GM18511 (cell line): ENCODE measurements at regions not wholly inside any gene's neighbourhood (a gene's known extent, or its start where the extent isn't known, plus 50 kb on each side); places are given as distances from the start of the nearest gene placed in this dataset.

ENCODE experiments used
- ATAC-seq: cut with Tn5 transposase; IDR thresholded peaks from one replicate; pipeline ENCODE4 v1.9.1; 2021; ENCODE audit warnings: mild to moderate bottlenecking, moderate library complexity; ENCODE audit not compliant: unreplicated experiment

- ATAC-seq = peak; percentile 49
Observed at GRCh38 chr2:58871469-58872142, 630.5 kb upstream of the FANCL start.

GRCh38 chr2:58870704-58871103, 629.6 kb upstream of the FANCL start:
- peak; percentile 47 for ATAC-seq

DNA sequence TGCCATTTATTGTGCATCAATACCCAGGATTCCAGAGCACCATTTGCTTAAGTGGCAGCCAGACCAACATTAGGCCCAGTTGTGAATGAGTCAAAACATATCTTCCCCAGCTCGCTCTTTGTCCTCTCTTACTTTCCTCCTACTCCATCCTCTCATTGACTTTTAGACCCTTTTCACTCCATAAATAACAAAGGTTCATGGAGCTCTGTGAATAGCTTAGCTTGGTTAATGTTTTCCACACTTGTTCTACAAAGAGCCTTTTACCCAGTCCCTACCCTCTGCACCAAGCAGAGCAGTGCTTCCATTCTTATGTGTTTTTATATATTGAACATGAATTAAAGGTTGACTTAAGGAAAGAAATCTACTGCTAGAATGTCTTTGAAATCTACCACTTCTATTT, 625.8 kb upstream of the FANCL start:
- ATAC-seq = no peak

- ATAC-seq = no peak
Observed at GRCh38 chr2:58866527-58866926, 625.4 kb upstream of the FANCL start.

DNA sequence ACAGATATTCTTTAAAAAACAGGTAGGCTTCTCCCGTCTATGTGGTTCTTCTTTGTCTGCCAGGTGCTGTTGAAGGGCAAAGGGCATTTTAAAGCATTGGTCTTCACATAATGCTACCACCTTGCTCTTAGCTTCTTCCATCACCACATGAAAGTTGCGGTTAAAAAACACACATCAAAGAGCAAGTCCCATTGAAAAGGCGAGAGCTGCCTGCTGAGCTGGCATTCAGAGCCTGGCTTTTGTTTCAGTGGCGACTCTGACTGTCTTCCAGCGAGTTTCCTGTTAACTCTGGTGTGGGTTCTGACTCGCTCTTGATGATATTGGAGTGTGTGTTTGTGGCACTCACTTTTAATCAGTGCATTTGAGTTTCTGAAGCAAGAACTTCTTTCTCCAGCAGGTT, 624.9 kb upstream of the FANCL start:
- ATAC-seq = peak; percentile 32

DNA sequence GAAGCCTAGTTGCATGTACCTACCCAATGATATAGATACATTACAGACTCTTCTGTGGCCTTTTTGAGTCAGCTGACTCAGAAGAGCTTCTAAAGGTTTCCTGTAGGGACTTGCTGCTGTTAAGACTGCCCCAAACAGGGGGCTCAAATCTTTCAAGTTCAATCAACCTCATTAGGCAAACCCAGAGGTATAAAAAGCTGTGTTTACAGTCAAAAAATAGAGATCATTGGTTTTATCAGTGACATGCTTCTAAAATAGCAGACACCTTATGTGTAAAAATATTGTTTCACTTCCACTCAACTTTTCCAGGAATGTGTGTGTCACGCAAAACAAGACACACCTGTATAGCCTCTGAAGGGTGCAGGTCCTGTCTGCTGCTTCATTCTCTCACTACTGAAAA, 624.3 kb upstream of the FANCL start:
- ATAC-seq = peak; percentile 62

DNA sequence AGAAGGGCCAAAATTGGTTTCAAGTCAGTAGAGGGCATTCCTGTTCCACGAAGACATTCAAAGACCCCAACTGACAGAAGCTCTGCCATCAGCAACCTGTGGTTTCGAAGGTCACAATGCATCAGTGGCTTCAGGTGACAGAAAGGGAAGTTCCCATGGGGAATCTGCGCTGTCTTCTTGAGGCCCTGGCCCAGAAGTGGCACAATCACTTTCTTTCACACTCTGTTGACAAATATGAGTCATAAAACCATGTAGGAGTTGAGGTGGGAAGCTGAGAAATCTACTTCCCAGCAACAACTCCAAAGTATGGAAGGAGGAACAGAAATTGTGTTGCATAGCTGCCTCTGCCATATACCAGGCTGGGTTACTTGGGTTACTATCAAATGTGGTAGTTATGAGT, 621.1 kb upstream of the FANCL start:
- peak; percentile 66 for ATAC-seq

DNA sequence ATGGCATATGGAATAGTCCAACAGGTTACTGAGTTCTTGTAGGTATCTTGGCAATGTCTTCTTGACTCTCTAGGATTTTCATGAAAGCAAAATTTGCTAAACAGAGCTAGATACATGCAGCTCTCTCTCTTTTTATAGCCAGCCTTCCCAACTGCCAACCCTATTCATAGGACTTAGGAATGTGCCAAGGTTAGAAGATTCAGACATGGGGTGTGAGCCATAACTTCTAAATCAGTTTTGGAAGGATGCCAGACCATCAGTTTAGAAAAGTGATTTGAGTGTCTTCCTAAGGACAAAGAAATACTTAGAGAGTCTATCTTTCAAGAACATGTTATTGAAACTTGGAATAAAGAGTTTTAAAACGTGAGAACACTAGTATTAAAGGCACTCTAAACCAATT, 619.5 kb upstream of the FANCL start:
- ATAC-seq = no peak

GRCh38 chr2:58856100-58856499, 615.0 kb upstream of the FANCL start:
- no peak for ATAC-seq

- ATAC-seq = no peak
Observed at GRCh38 chr2:58853420-58853819, 612.3 kb upstream of the FANCL start.

DNA sequence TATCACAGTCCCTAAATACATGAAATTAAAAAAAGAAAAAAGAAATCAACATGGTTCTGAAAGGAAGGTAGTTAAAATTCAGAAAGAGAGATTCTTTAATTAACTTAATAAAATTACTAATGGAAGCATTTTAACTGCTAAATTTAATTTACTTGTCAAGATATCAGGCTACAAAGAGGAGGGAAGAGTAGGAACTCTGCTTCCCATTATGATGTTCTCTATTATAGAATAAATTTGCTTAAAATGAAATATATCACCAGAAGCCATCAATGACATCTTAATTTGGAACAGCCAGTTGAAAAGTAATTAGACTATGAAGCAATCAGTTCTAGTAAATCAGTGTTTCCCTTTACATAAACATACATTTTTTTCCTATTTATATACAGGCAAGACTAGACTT, 611.8 kb upstream of the FANCL start:
- no peak for ATAC-seq

GRCh38 chr2:58852243-58852642, 611.1 kb upstream of the FANCL start:
- ATAC-seq = no peak

DNA sequence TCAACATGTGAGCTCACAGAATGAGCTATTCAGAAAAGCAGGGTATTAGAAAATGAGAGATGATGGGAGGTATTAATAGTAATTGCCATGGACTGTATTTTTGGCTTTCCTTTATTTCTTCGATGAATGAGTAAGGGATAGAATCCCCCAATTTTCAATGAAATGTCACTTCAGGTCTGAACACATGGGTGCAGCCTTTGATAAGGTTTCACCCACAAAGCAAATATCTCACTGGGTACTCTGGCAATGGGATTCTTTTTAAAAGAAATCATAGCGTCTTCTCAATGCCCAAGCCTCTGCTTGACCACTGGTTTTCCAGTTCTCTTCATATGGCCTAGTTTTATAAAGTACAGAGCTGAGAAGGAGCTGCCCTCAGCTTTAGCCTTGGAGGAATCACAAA, 610.5 kb upstream of the FANCL start:
- ATAC-seq = no peak

GRCh38 chr2:58845011-58845410, 603.9 kb upstream of the FANCL start:
- no peak for ATAC-seq

GRCh38 chr2:58842501-58843155, 601.5 kb upstream of the FANCL start:
- ATAC-seq = no peak

DNA sequence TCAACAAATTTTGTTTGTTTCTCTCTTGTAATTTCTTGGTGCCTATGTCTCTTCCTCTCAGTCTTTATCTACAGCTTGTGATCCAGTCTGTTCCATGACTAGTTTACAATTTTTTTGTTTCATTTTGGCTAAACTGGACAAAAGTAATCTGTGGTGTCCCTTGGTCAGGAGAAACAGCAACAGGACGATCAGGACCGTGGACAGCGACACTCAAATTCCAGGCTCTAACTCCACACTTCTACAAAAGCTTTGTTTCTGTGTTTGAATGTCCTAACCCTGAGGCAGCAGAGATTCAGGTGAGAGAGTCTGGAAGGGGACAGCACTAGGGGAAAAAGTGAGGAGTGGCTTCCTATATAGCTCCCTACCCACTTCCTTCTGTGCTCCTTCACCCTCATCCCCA, 593.3 kb upstream of the FANCL start:
- no peak for ATAC-seq

GRCh38 chr2:58826795-58827194, 585.7 kb upstream of the FANCL start:
- no peak for ATAC-seq

GRCh38 chr2:58812771-58813344, 571.7 kb upstream of the FANCL start:
- ATAC-seq = no peak

DNA sequence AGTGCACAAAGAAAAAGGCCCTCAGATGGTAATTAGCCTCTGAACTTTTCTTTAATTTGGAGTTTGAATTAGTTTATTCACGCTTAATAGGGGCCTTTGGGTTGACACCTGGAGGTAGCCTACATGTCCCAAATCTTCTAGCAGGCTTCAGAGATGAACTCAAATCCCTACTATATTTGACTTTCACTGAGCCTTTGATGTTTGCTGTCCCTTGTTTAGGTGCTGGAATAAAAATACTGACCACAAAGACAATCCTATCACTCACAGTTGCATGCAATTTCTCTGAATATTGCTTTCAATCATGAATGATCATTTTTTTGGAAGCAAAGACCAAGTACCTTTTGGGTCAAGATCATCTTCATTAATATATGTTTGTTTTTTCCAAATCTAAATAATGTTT, 564.0 kb upstream of the FANCL start:
- ATAC-seq = no peak

- ATAC-seq = peak; percentile 58
Observed at GRCh38 chr2:58803192-58803591, 562.1 kb upstream of the FANCL start.

- ATAC-seq = no peak
Observed at GRCh38 chr2:58800881-58801280, 559.8 kb upstream of the FANCL start.

GRCh38 chr2:58798676-58799208, 557.6 kb upstream of the FANCL start:
- ATAC-seq = no peak
